ENCODE measurements at regions not wholly inside any gene's neighbourhood (a gene's known extent, or its start where the extent isn't known, plus 50 kb on each side); places are given as distances from the start of the nearest gene placed in this dataset.
A peak's percentile ranks its signal among the peaks of the same experiment; 100 is the strongest.

DNA sequence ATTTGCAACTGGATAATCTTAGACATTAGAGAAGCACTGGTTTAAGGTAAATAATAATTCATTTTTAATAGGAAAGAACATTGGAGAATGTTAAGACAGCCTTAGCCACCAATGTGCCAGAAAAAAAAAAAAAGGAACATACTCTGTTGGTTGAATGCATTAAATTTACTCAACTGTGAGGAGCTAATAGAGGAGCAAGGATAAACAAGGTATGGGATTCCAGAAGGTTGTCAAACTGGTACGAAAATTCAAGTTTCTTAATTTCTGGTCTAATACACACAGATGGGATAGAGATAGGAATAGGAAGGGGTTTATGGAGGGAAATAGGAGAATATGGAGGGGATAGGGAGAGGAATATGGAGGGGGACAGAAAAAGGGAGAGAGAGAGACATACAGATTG is 1096.6 kb downstream of the ARAP2 start:
- H3K9me3 ChIP-seq (ENCODE audit: low read depth): no peaks in the 10 kb centered on the region
- no peaks in the 10 kb centered on the region for H3F3A ChIP-seq (ENCODE audit: low read depth)
- no peak overlapping the region for H2AFZ ChIP-seq (replicated peaks)

GRCh38 chr4:35151816-35152572 is 1092.3 kb downstream of the ARAP2 start:
- Histone ChIP-seq H3K4me1 (no peaks in the 10 kb centered on the region), H2AFZ (replicated peaks) (no peak overlapping the region), H3F3A (ENCODE audit: low read depth) (no peaks in the 10 kb centered on the region), H3K4me2 (no peak overlapping the region), H3K9me3 (ENCODE audit: low read depth) (no peaks in the 10 kb centered on the region), H3K27me3 (no peaks in the 10 kb centered on the region), H3K36me3 (no peaks in the 10 kb centered on the region), H3K79me2 (ENCODE audit: low read depth) (no peaks in the 10 kb centered on the region), H3K4me3 (no peak overlapping the region), H4K20me1 (ENCODE audit: low read depth) (no peaks in the 10 kb centered on the region), H3K27ac (no peak overlapping the region), H3K9ac (no peak overlapping the region)
- peak; percentile 63 for DNase-seq (ENCODE audit: low spot score)
- H3K4me3 Mint-ChIP-seq: no peak overlapping the region
- peaks cover 2% of the 10 kb centered on the region for H3K27me3 Mint-ChIP-seq (ENCODE audit: insufficient read depth, low read depth)
- no peaks in the 10 kb centered on the region for H3K9me3 Mint-ChIP-seq
- H3K27ac Mint-ChIP-seq: peak overlapping the region; percentile 2
- no peaks in the 10 kb centered on the region for H3K36me3 Mint-ChIP-seq
- H3K4me1 Mint-ChIP-seq: no peaks in the 10 kb centered on the region
- TF ChIP-seq EZH2 (IDR thresholded peaks at IDR 0.05) (no peak), EZH2phosphoT487 (IDR thresholded peaks at IDR 0.05) (no peak), CTCF (IDR thresholded peaks at IDR 0.05) (peak; percentile 80)

More for the DNA sequence above, 1096.6 kb downstream of the ARAP2 start:
- no peak overlapping the region for H3K4me2 ChIP-seq
- peaks cover 19% of the 10 kb centered on the region for H3K9me3 Mint-ChIP-seq
- peaks cover 2% of the 10 kb centered on the region for H3K27me3 Mint-ChIP-seq (ENCODE audit: insufficient read depth, low read depth)
- no peak overlapping the region for H3K4me3 Mint-ChIP-seq
- no peaks in the 10 kb centered on the region for H3K27me3 ChIP-seq
- H3K4me1 Mint-ChIP-seq: no peaks in the 10 kb centered on the region
- H3K4me3 ChIP-seq: no peak overlapping the region
- TF ChIP-seq EZH2 (IDR thresholded peaks at IDR 0.05) (no peak), EZH2phosphoT487 (IDR thresholded peaks at IDR 0.05) (no peak), CTCF (IDR thresholded peaks at IDR 0.05) (no peak)
- H3K4me1 ChIP-seq: no peaks in the 10 kb centered on the region
- no peaks in the 10 kb centered on the region for H4K20me1 ChIP-seq (ENCODE audit: low read depth)
- H3K36me3 ChIP-seq: no peaks in the 10 kb centered on the region
- no peaks in the 10 kb centered on the region for H3K79me2 ChIP-seq (ENCODE audit: low read depth)
- no peak overlapping the region for H3K27ac ChIP-seq
- DNase-seq (ENCODE audit: low spot score): no peak
- H3K36me3 Mint-ChIP-seq: no peaks in the 10 kb centered on the region
- no peak overlapping the region for H3K9ac ChIP-seq
- H3K27ac Mint-ChIP-seq: no peak overlapping the region

DNA sequence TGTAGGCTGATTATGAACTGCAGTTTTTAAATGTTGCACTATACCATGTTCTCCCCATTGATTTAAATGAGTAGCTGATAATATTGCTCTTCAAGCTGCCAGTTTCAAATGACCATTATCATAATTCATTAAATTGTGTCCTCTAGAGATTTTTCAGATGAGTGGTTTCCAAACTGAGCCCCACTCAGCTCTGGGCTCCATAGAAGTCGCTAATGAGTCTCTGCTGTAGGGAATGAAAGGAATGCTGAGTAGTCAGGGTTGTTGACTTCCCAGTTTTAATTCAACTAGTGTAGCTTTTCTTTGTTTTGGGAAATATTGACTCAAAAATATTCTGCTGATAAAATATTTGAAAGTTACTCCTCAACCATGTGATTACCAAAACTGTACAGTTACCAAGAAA is 1081.1 kb downstream of the ARAP2 start:
- Histone ChIP-seq H3K27ac (no peak overlapping the region), H2AFZ (replicated peaks) (no peak overlapping the region), H3K4me1 (peaks cover 15% of the 10 kb centered on the region), H3K79me2 (ENCODE audit: low read depth) (no peaks in the 10 kb centered on the region), H3K36me3 (no peaks in the 10 kb centered on the region), H3K27me3 (no peaks in the 10 kb centered on the region), H3F3A (ENCODE audit: low read depth) (no peaks in the 10 kb centered on the region), H3K4me3 (no peak overlapping the region), H3K4me2 (no peak overlapping the region), H3K9ac (no peak overlapping the region), H3K9me3 (ENCODE audit: low read depth) (no peaks in the 10 kb centered on the region), H4K20me1 (ENCODE audit: low read depth) (no peaks in the 10 kb centered on the region)
- H3K27ac Mint-ChIP-seq: no peak overlapping the region
- H3K27me3 Mint-ChIP-seq (ENCODE audit: insufficient read depth, low read depth): no peaks in the 10 kb centered on the region
- no peaks in the 10 kb centered on the region for H3K9me3 Mint-ChIP-seq
- no peaks in the 10 kb centered on the region for H3K4me1 Mint-ChIP-seq
- TF ChIP-seq CTCF (IDR thresholded peaks at IDR 0.05) (no peak), EZH2phosphoT487 (IDR thresholded peaks at IDR 0.05) (no peak), EZH2 (IDR thresholded peaks at IDR 0.05) (no peak)
- H3K36me3 Mint-ChIP-seq: no peaks in the 10 kb centered on the region
- DNase-seq (ENCODE audit: low spot score): peak; percentile 27
- H3K4me3 Mint-ChIP-seq: no peak overlapping the region

Measured in neural progenitor cell (in vitro differentiated cells).